ENCODE measurements at regions not wholly inside any gene's neighbourhood (a gene's known extent, or its start where the extent isn't known, plus 50 kb on each side); places are given as distances from the start of the nearest gene placed in this dataset.

GRCh38 chr2:2715036-2715818 is 384.2 kb upstream of the MYT1L start:
- no peak for DNase-seq (ENCODE audit: extremely low read depth, low read depth)

- DNase-seq (ENCODE audit: extremely low read depth, low read depth) = no peak
Measured at GRCh38 chr2:2714408-2714807, 383.3 kb upstream of the MYT1L start.

GRCh38 chr2:2709431-2709770 is 378.3 kb upstream of the MYT1L start:
- no peak for DNase-seq (ENCODE audit: extremely low read depth, low read depth)

- DNase-seq (ENCODE audit: extremely low read depth, low read depth) = no peak
Measured at GRCh38 chr2:2708575-2709430, 377.7 kb upstream of the MYT1L start.

- no peak for DNase-seq (ENCODE audit: extremely low read depth, low read depth)
Measured at GRCh38 chr2:2707206-2707991, 376.3 kb upstream of the MYT1L start.

GRCh38 chr2:2706306-2706705 is 375.2 kb upstream of the MYT1L start:
- DNase-seq (ENCODE audit: extremely low read depth, low read depth) = no peak

GRCh38 chr2:2705871-2706270 is 374.8 kb upstream of the MYT1L start:
- no peak for DNase-seq (ENCODE audit: extremely low read depth, low read depth)

GRCh38 chr2:2704428-2705090 is 373.5 kb upstream of the MYT1L start:
- no peak for DNase-seq (ENCODE audit: extremely low read depth, low read depth)

GRCh38 chr2:2703762-2704427 is 372.8 kb upstream of the MYT1L start:
- DNase-seq (ENCODE audit: extremely low read depth, low read depth) = no peak

- DNase-seq (ENCODE audit: extremely low read depth, low read depth) = no peak
Measured at GRCh38 chr2:2703172-2703571, 372.1 kb upstream of the MYT1L start.

- DNase-seq (ENCODE audit: extremely low read depth, low read depth) = no peak
Measured at GRCh38 chr2:2702385-2702784, 371.3 kb upstream of the MYT1L start.

GRCh38 chr2:2701813-2702212 is 370.7 kb upstream of the MYT1L start:
- no peak for DNase-seq (ENCODE audit: extremely low read depth, low read depth)

GRCh38 chr2:2701176-2701781 is 370.2 kb upstream of the MYT1L start:
- no peak for DNase-seq (ENCODE audit: extremely low read depth, low read depth)

GRCh38 chr2:2699121-2699505 is 368.0 kb upstream of the MYT1L start:
- DNase-seq (ENCODE audit: extremely low read depth, low read depth) = no peak

GRCh38 chr2:2698182-2699120 is 367.4 kb upstream of the MYT1L start:
- DNase-seq (ENCODE audit: extremely low read depth, low read depth) = peak; percentile 2

GRCh38 chr2:2696733-2697455 is 365.8 kb upstream of the MYT1L start:
- no peak for DNase-seq (ENCODE audit: extremely low read depth, low read depth)

GRCh38 chr2:2696325-2696724 is 365.2 kb upstream of the MYT1L start:
- DNase-seq (ENCODE audit: extremely low read depth, low read depth) = no peak

GRCh38 chr2:2694746-2695145 is 363.7 kb upstream of the MYT1L start:
- no peak for DNase-seq (ENCODE audit: extremely low read depth, low read depth)
